Neural cell (in vitro differentiated cells): ENCODE measurements at regions not wholly inside any gene's neighbourhood (a gene's known extent, or its start where the extent isn't known, plus 50 kb on each side); places are given as distances from the start of the nearest gene placed in this dataset.

Experiments
- H2AFZ ChIP-seq: fragments of 200-600, 300-800 bp; sonication (generic), shearing (Covaris generic); 2 replicates; pipeline ENCODE4 v1.6.0; 2014; ENCODE audit warnings: low read depth, mild to moderate bottlenecking, antibody characterized with exemption, low read length, moderate library complexity
- H3F3A ChIP-seq: fragments of 200-600 bp; shearing (Covaris generic); 2 replicates; pipeline ENCODE4 v1.6.1; 2016; ENCODE audit warnings: mild to moderate bottlenecking, moderate library complexity, mixed read lengths, antibody characterized with exemption, low read length; ENCODE audit not compliant: insufficient read depth, poor library complexity, severe bottlenecking
- H3K27ac ChIP-seq: fragments of 200-600, 300-800 bp; sonication (generic), shearing (Covaris generic); 2 replicates; pipeline ENCODE4 v1.5.1; 2014; ENCODE audit warnings: mild to moderate bottlenecking, low read length, moderate library complexity
- H3K27me3 ChIP-seq: fragments of 300-800, 200-600 bp; sonication (generic), shearing (Covaris generic); 2 replicates; pipeline ENCODE4 v1.6.0; 2014; ENCODE audit warnings: mild to moderate bottlenecking, low read depth, low read length, moderate library complexity; ENCODE audit not compliant: insufficient read depth
- H3K36me3 ChIP-seq: fragments of 300-800, 200-600 bp; sonication (generic), shearing (Covaris generic); 2 replicates; pipeline ENCODE4 v1.5.1; 2014; ENCODE audit warnings: mild to moderate bottlenecking, antibody characterized with exemption, low read length, moderate library complexity; ENCODE audit not compliant: insufficient read depth
- H3K4me2 ChIP-seq: fragments of 300-800, 200-600 bp; sonication (generic), shearing (Covaris generic); 2 replicates; pipeline ENCODE4 v1.6.0; 2014; ENCODE audit warnings: mild to moderate bottlenecking, low read length
- H3K4me3 ChIP-seq: fragments of 300-800, 200-600 bp; sonication (generic), shearing (Covaris generic); 2 replicates; pipeline ENCODE4 v1.5.1; 2014; ENCODE audit warnings: mild to moderate bottlenecking, low read length, moderate library complexity
- H3K79me2 ChIP-seq: fragments of 200-600 bp; shearing (Covaris generic); replicated peaks from 2 replicates; pipeline ENCODE4 v1.6.0; 2014; ENCODE audit warnings: mild to moderate bottlenecking, low read length, moderate library complexity; ENCODE audit not compliant: insufficient read depth
- H3K9ac ChIP-seq: fragments of 300-800, 200-600 bp; sonication (generic), shearing (Covaris generic); 2 replicates; pipeline ENCODE4 v1.6.1; 2016; ENCODE audit warnings: mild to moderate bottlenecking, low read length, mixed read lengths
- H3K9me2 ChIP-seq: fragments of 200-600 bp; shearing (Covaris generic); 2 replicates; pipeline ENCODE4 v1.6.1; 2016; ENCODE audit warnings: mild to moderate bottlenecking, low read length, mixed read lengths; ENCODE audit not compliant: insufficient read depth
- H3K9me3 ChIP-seq: fragments of 200-600, 300-800 bp; sonication (generic), shearing (Covaris generic); 2 replicates; pipeline ENCODE4 v1.6.1; 2016; ENCODE audit warnings: mild to moderate bottlenecking, mixed run types, low read length, moderate library complexity, mixed read lengths
- H4K20me1 ChIP-seq: fragments of 200-600 bp; shearing (Covaris generic); 2 replicates; pipeline ENCODE4 v1.6.1; 2016; ENCODE audit warnings: mild to moderate bottlenecking, mixed run types; ENCODE audit not compliant: insufficient read depth
- EP300 ChIP-seq: fragments of 450-650 bp; conservative IDR thresholded peaks from 2 replicates; pipeline ENCODE4 v1.6.1; 2014; ENCODE audit warnings: antibody characterized with exemption, mild to moderate bottlenecking, moderate library complexity; ENCODE audit not compliant: poor library complexity, severe bottlenecking
- EZH2 ChIP-seq: fragments of 200-600, 300-800 bp; shearing (Covaris generic), sonication (generic); IDR thresholded peaks from 2 replicates; pipeline ENCODE4 v1.6.1; 2014; ENCODE audit warnings: antibody characterized with exemption, low read length, borderline replicate concordance, mild to moderate bottlenecking; ENCODE audit not compliant: insufficient read depth, poor library complexity, severe bottlenecking
- MXI1 ChIP-seq: fragments of 450-650 bp; conservative IDR thresholded peaks from 2 replicates; pipeline ENCODE4 v1.6.1; 2014; ENCODE audit warnings: antibody characterized with exemption, mild to moderate bottlenecking; ENCODE audit not compliant: poor library complexity, severe bottlenecking
- POLR2AphosphoS5 ChIP-seq: IDR thresholded peaks from 2 replicates; pipeline ENCODE4 v1.6.1; 2012
- RAD21 ChIP-seq: fragments of 450-650 bp; conservative IDR thresholded peaks from 2 replicates; pipeline ENCODE4 v1.6.1; 2014; ENCODE audit warnings: antibody characterized with exemption, mild to moderate bottlenecking, moderate library complexity
- SMC3 ChIP-seq: fragments of 450-650 bp; conservative IDR thresholded peaks from 2 replicates; pipeline ENCODE4 v1.6.1; 2014; ENCODE audit warnings: antibody characterized with exemption, mild to moderate bottlenecking, moderate library complexity; ENCODE audit not compliant: poor library complexity
- TAF1 ChIP-seq: IDR thresholded peaks from 2 replicates; pipeline ENCODE4 v1.6.1; 2012; ENCODE audit warnings: low read depth
- TF ChIP-seq, protein P1 (sequence below): IDR thresholded peaks from 2 replicates; pipeline ENCODE4 v1.6.1; 2012; ENCODE audit warnings: borderline replicate concordance
- TF ChIP-seq, protein P2 (sequence below): fragments of 450-650 bp; IDR thresholded peaks from 2 replicates; pipeline ENCODE4 v1.5.1; 2014; ENCODE audit warnings: antibody characterized with exemption, mild to moderate bottlenecking, moderate library complexity; ENCODE audit not compliant: poor library complexity, severe bottlenecking

DNA sequence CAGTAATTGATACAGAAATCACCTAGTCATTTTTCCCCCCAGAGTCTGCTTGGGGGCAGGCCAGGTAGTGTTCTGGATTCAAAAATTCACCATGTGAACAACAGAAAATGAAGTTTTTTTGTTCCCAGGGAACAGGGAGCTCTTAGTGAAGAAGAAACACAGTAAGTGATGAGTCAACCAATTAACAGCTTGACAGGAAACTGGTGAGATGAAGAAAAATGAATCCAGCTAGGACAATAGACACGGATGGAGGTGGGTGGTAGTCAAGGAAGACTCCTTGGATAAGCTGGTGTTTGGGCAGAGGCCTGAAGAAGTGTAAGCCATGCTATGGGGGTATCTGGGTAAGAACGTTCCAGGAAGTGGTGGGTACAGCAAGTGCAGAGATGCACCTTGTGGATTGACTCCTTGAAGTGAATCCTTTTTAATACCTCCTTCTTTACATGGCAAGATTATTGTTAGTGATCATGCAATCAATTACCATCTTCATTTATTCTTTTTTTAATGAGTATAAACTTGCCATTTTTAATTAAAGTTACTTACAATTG is 339.9 kb upstream of the RGMA start:
- Histone ChIP-seq H3F3A (no peaks in the 10 kb centered on the region), H3K9me2 (no peaks in the 10 kb centered on the region), H3K27ac (no peak overlapping the region), H3K79me2 (no peaks in the 10 kb centered on the region), H3K27me3 (no peaks in the 10 kb centered on the region), H4K20me1 (no peaks in the 10 kb centered on the region), H3K9me3 (no peaks in the 10 kb centered on the region), H3K4me3 (no peak overlapping the region), H3K9ac (no peak overlapping the region), H3K4me2 (no peak overlapping the region), H2AFZ (no peak overlapping the region), H3K36me3 (no peaks in the 10 kb centered on the region)
- TF ChIP-seq MXI1 (no peak), EZH2 (no peak), POLR2AphosphoS5 (no peak), SMC3 (no peak), TAF1 (no peak), EP300 (no peak), RAD21 (no peak)
- TF ChIP-seq, protein P1, sequence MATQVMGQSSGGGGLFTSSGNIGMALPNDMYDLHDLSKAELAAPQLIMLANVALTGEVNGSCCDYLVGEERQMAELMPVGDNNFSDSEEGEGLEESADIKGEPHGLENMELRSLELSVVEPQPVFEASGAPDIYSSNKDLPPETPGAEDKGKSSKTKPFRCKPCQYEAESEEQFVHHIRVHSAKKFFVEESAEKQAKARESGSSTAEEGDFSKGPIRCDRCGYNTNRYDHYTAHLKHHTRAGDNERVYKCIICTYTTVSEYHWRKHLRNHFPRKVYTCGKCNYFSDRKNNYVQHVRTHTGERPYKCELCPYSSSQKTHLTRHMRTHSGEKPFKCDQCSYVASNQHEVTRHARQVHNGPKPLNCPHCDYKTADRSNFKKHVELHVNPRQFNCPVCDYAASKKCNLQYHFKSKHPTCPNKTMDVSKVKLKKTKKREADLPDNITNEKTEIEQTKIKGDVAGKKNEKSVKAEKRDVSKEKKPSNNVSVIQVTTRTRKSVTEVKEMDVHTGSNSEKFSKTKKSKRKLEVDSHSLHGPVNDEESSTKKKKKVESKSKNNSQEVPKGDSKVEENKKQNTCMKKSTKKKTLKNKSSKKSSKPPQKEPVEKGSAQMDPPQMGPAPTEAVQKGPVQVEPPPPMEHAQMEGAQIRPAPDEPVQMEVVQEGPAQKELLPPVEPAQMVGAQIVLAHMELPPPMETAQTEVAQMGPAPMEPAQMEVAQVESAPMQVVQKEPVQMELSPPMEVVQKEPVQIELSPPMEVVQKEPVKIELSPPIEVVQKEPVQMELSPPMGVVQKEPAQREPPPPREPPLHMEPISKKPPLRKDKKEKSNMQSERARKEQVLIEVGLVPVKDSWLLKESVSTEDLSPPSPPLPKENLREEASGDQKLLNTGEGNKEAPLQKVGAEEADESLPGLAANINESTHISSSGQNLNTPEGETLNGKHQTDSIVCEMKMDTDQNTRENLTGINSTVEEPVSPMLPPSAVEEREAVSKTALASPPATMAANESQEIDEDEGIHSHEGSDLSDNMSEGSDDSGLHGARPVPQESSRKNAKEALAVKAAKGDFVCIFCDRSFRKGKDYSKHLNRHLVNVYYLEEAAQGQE: no peak
- TF ChIP-seq, protein P2, sequence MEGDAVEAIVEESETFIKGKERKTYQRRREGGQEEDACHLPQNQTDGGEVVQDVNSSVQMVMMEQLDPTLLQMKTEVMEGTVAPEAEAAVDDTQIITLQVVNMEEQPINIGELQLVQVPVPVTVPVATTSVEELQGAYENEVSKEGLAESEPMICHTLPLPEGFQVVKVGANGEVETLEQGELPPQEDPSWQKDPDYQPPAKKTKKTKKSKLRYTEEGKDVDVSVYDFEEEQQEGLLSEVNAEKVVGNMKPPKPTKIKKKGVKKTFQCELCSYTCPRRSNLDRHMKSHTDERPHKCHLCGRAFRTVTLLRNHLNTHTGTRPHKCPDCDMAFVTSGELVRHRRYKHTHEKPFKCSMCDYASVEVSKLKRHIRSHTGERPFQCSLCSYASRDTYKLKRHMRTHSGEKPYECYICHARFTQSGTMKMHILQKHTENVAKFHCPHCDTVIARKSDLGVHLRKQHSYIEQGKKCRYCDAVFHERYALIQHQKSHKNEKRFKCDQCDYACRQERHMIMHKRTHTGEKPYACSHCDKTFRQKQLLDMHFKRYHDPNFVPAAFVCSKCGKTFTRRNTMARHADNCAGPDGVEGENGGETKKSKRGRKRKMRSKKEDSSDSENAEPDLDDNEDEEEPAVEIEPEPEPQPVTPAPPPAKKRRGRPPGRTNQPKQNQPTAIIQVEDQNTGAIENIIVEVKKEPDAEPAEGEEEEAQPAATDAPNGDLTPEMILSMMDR: no peak

DNA sequence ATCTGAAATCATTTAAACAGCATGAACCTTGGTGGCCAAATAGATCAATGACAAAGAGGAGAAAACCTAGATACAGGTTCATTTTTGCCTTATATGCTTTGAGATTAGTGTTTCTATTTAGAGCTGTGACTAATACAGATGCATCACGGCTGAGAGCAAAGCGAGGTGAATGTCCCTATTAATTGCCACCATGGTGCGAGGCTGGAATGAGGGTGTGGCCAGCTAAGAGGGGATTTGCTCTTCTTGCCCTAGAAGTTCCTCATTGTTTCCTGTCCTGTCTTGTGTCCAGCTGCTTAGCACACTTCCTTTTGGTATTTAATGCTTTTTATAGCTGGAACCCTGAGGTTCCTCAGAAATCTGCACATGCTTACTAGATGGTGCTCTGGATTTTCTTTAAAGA is 339.1 kb upstream of the RGMA start:
- H3K27me3 ChIP-seq: no peaks in the 10 kb centered on the region
- no peaks in the 10 kb centered on the region for H3K9me2 ChIP-seq
- no peaks in the 10 kb centered on the region for H3K9me3 ChIP-seq
- no peak overlapping the region for H3K9ac ChIP-seq
- H4K20me1 ChIP-seq: no peaks in the 10 kb centered on the region
- no peaks in the 10 kb centered on the region for H3F3A ChIP-seq
- TF ChIP-seq SMC3: no peak
- TF ChIP-seq, protein P1: no peak
- TF ChIP-seq RAD21: no peak
- TF ChIP-seq POLR2AphosphoS5: no peak
- TF ChIP-seq TAF1: no peak
- TF ChIP-seq EZH2: no peak
- TF ChIP-seq, protein P2: no peak
- no peak for TF ChIP-seq EP300
- H2AFZ ChIP-seq: no peak overlapping the region
- H3K4me3 ChIP-seq: no peak overlapping the region
- no peaks in the 10 kb centered on the region for H3K79me2 ChIP-seq
- no peak overlapping the region for H3K27ac ChIP-seq
- H3K4me2 ChIP-seq: no peak overlapping the region
- H3K36me3 ChIP-seq: no peaks in the 10 kb centered on the region
